ENCODE measurements at regions not wholly inside any gene's neighbourhood (a gene's known extent, or its start where the extent isn't known, plus 50 kb on each side); places are given as distances from the start of the nearest gene placed in this dataset.

- ATAC-seq (no peak), DNase-seq (ENCODE audit: low spot score in 2 of 2) (no peak)
- Mint-ChIP-seq H3K9me3 (no peaks in the 10 kb centered on the region), H3K27ac (no peak overlapping the region), H3K36me3 (no peaks in the 10 kb centered on the region)
These were observed 357.4 kb upstream of the CCNH start for GRCh38 chr5:87770016-87770570.

- H3K36me3 Mint-ChIP-seq = no peaks in the 10 kb centered on the region
- H3K27ac Mint-ChIP-seq = no peak overlapping the region
- no peak for DNase-seq (ENCODE audit: low spot score in 2 of 2)
- H3K9me3 Mint-ChIP-seq = no peaks in the 10 kb centered on the region
- no peak for ATAC-seq
These were observed 356.4 kb upstream of the CCNH start for GRCh38 chr5:87769157-87769556.

- no peaks in the 10 kb centered on the region for H3K9me3 Mint-ChIP-seq
- ATAC-seq = no peak
- H3K36me3 Mint-ChIP-seq = no peaks in the 10 kb centered on the region
- H3K27ac Mint-ChIP-seq = no peak overlapping the region
- DNase-seq (ENCODE audit: low spot score in 2 of 2) = no peak
These were observed 355.5 kb upstream of the CCNH start for GRCh38 chr5:87768190-87768589.

- ATAC-seq (no peak), DNase-seq (ENCODE audit: low spot score in 2 of 2) (no peak)
- H3K9me3 Mint-ChIP-seq = no peaks in the 10 kb centered on the region
- no peaks in the 10 kb centered on the region for H3K36me3 Mint-ChIP-seq
- H3K27ac Mint-ChIP-seq = no peak overlapping the region
These were observed 352.3 kb upstream of the CCNH start for GRCh38 chr5:87765009-87765408.

GRCh38 chr5:87762631-87763030, 349.9 kb upstream of the CCNH start:
- ATAC-seq (no peak), DNase-seq (ENCODE audit: low spot score in 2 of 2) (no peak)
- H3K36me3 Mint-ChIP-seq = no peaks in the 10 kb centered on the region
- H3K27ac Mint-ChIP-seq = no peak overlapping the region
- no peaks in the 10 kb centered on the region for H3K9me3 Mint-ChIP-seq

GRCh38 chr5:87756951-87757350, 344.2 kb upstream of the CCNH start:
- ATAC-seq (no peak), DNase-seq (ENCODE audit: low spot score in 2 of 2) (no peak)
- Mint-ChIP-seq H3K27ac (no peak overlapping the region), H3K9me3 (no peaks in the 10 kb centered on the region), H3K36me3 (no peaks in the 10 kb centered on the region)

GRCh38 chr5:87755360-87755759, 342.6 kb upstream of the CCNH start:
- ATAC-seq (no peak), DNase-seq (ENCODE audit: low spot score in 2 of 2) (no peak)
- no peaks in the 10 kb centered on the region for H3K36me3 Mint-ChIP-seq
- no peak overlapping the region for H3K27ac Mint-ChIP-seq
- H3K9me3 Mint-ChIP-seq = no peaks in the 10 kb centered on the region

- ATAC-seq = no peak
- no peak for DNase-seq (ENCODE audit: low spot score in 2 of 2)
- Mint-ChIP-seq H3K27ac (no peak overlapping the region), H3K9me3 (no peaks in the 10 kb centered on the region), H3K36me3 (no peaks in the 10 kb centered on the region)
These were observed 341.5 kb upstream of the CCNH start for GRCh38 chr5:87754009-87754757.

- Mint-ChIP-seq H3K36me3 (no peaks in the 10 kb centered on the region), H3K27ac (no peak overlapping the region), H3K9me3 (no peaks in the 10 kb centered on the region)
- ATAC-seq = peak in 1 of 2 donors; percentile 16
- DNase-seq (ENCODE audit: low spot score in 2 of 2) = no peak
These were observed 339.6 kb upstream of the CCNH start for GRCh38 chr5:87752362-87752761.

GRCh38 chr5:87751824-87752223, 339.1 kb upstream of the CCNH start:
- no peak overlapping the region for H3K27ac Mint-ChIP-seq
- no peaks in the 10 kb centered on the region for H3K9me3 Mint-ChIP-seq
- H3K36me3 Mint-ChIP-seq = no peaks in the 10 kb centered on the region
- no peak for ATAC-seq
- DNase-seq (ENCODE audit: low spot score in 2 of 2) = no peak

- no peak for DNase-seq (ENCODE audit: low spot score in 2 of 2)
- H3K36me3 Mint-ChIP-seq = no peaks in the 10 kb centered on the region
- no peak for ATAC-seq
- H3K27ac Mint-ChIP-seq = no peak overlapping the region
- H3K9me3 Mint-ChIP-seq = no peaks in the 10 kb centered on the region
These were observed 334.2 kb upstream of the CCNH start for GRCh38 chr5:87746891-87747377.

- no peak overlapping the region for H3K27ac Mint-ChIP-seq
These were observed 333.6 kb upstream of the CCNH start for GRCh38 chr5:87746341-87746740.

GRCh38 chr5:87741881-87742280, 329.2 kb upstream of the CCNH start:
- Mint-ChIP-seq H3K36me3 (no peaks in the 10 kb centered on the region), H3K27ac (no peak overlapping the region), H3K9me3 (no peaks in the 10 kb centered on the region)
- ATAC-seq (no peak), DNase-seq (ENCODE audit: low spot score in 2 of 2) (no peak)

More at GRCh38 chr5:87746341-87746740, 333.6 kb upstream of the CCNH start:
- DNase-seq (ENCODE audit: low spot score in 2 of 2) = no peak
- Mint-ChIP-seq H3K9me3 (no peaks in the 10 kb centered on the region), H3K36me3 (no peaks in the 10 kb centered on the region)
- ATAC-seq = no peak

GRCh38 chr5:87735923-87736322, 323.2 kb upstream of the CCNH start:
- H3K27ac Mint-ChIP-seq = no peak overlapping the region
- DNase-seq (ENCODE audit: low spot score in 2 of 2) (no peak), ATAC-seq (no peak)
- H3K36me3 Mint-ChIP-seq = no peaks in the 10 kb centered on the region
- H3K9me3 Mint-ChIP-seq = no peaks in the 10 kb centered on the region

GRCh38 chr5:87733897-87734296, 321.2 kb upstream of the CCNH start:
- H3K27ac Mint-ChIP-seq = no peak overlapping the region
- H3K9me3 Mint-ChIP-seq = no peaks in the 10 kb centered on the region
- no peaks in the 10 kb centered on the region for H3K36me3 Mint-ChIP-seq
- DNase-seq (ENCODE audit: low spot score in 2 of 2) (no peak), ATAC-seq (no peak)

GRCh38 chr5:87732875-87733768, 320.4 kb upstream of the CCNH start:
- H3K27ac Mint-ChIP-seq = no peak overlapping the region
- DNase-seq (ENCODE audit: low spot score in 2 of 2) (no peak), ATAC-seq (no peak)
- no peaks in the 10 kb centered on the region for H3K36me3 Mint-ChIP-seq
- no peaks in the 10 kb centered on the region for H3K9me3 Mint-ChIP-seq

GRCh38 chr5:87729781-87730180, 317.1 kb upstream of the CCNH start:
- no peak overlapping the region for H3K27ac Mint-ChIP-seq
- H3K36me3 Mint-ChIP-seq = no peaks in the 10 kb centered on the region
- ATAC-seq (no peak), DNase-seq (ENCODE audit: low spot score in 2 of 2) (no peak)
- H3K9me3 Mint-ChIP-seq = no peaks in the 10 kb centered on the region

Measured in activated naive CD4-positive, alpha-beta T cell treated with anti-CD3 and anti-CD28 coated beads, Interleukin-2, amount 50 U/mL, for 72 hours (primary cell).